Hypothalamus (tissue), 51 donors: ENCODE measurements at regions not wholly inside any gene's neighbourhood (a gene's known extent, or its start where the extent isn't known, plus 50 kb on each side); places are given as distances from the start of the nearest gene placed in this dataset.
A peak's percentile ranks its signal among the peaks of the same experiment; 100 is the strongest.

Experiments
- DNase-seq, 51 donors: peaks; one replicate each; lab custom pipeline; 2025; lab: John Stamatoyannopoulos, UW

- DNase-seq, result no peak
These were observed 188.3 kb downstream of the OGFRL1 start for GRCh38 chr6:71476872-71477271.

- no peak for DNase-seq
These were observed 190.4 kb downstream of the OGFRL1 start for GRCh38 chr6:71478834-71479541.

GRCh38 chr6:71480577-71480976, 192.0 kb downstream of the OGFRL1 start:
- DNase-seq, result no peak

- no peak for DNase-seq
These were observed 192.4 kb downstream of the OGFRL1 start for GRCh38 chr6:71481011-71481410.

GRCh38 chr6:71481801-71482200, 193.2 kb downstream of the OGFRL1 start:
- no peak for DNase-seq

GRCh38 chr6:71482742-71483141, 194.1 kb downstream of the OGFRL1 start:
- DNase-seq, result no peak

GRCh38 chr6:71486461-71486860, 197.8 kb downstream of the OGFRL1 start:
- no peak for DNase-seq

GRCh38 chr6:71488186-71488585, 199.6 kb downstream of the OGFRL1 start:
- no peak for DNase-seq

- DNase-seq, result no peak
These were observed 201.1 kb downstream of the OGFRL1 start for GRCh38 chr6:71489736-71490135.

GRCh38 chr6:71490876-71491275, 202.3 kb downstream of the OGFRL1 start:
- no peak for DNase-seq

GRCh38 chr6:71491844-71492243, 203.2 kb downstream of the OGFRL1 start:
- DNase-seq, result no peak

GRCh38 chr6:71492668-71493067, 204.1 kb downstream of the OGFRL1 start:
- no peak for DNase-seq

- no peak for DNase-seq
These were observed 207.6 kb downstream of the OGFRL1 start for GRCh38 chr6:71496018-71496721.

- no peak for DNase-seq
These were observed 208.1 kb downstream of the OGFRL1 start for GRCh38 chr6:71496722-71497033.

- no peak for DNase-seq
These were observed 210.0 kb downstream of the OGFRL1 start for GRCh38 chr6:71498638-71499037.

- no peak for DNase-seq
These were observed 211.1 kb downstream of the OGFRL1 start for GRCh38 chr6:71499667-71500066.

- no peak for DNase-seq
These were observed 213.6 kb downstream of the OGFRL1 start for GRCh38 chr6:71502168-71502567.

GRCh38 chr6:71502956-71503355, 214.3 kb downstream of the OGFRL1 start:
- no peak for DNase-seq

GRCh38 chr6:71507183-71507582, 218.6 kb downstream of the OGFRL1 start:
- DNase-seq, result no peak

- no peak for DNase-seq
These were observed 220.8 kb downstream of the OGFRL1 start for GRCh38 chr6:71509191-71510005.

- DNase-seq, result peak in 31 of 51 donors; percentile 1 to 70 (median 20)
These were observed 221.6 kb downstream of the OGFRL1 start for GRCh38 chr6:71510057-71510713.
